Epithelial cell of proximal tubule (primary cell): ENCODE measurements at regions not wholly inside any gene's neighbourhood (a gene's known extent, or its start where the extent isn't known, plus 50 kb on each side); places are given as distances from the start of the nearest gene placed in this dataset.

Source experiments
- DNase-seq: peaks from one replicate; pipeline ENCODE4 v3.0.0-alpha.2; 2011; ENCODE audit warnings: low read depth
- H3K4me3 ChIP-seq: 2 replicates; pipeline ENCODE4 v1.5.1; 2011; ENCODE audit warnings: low read depth, mild to moderate bottlenecking, low read length
- TF ChIP-seq, protein P1 (sequence below): conservative IDR thresholded peaks from 2 replicates; pipeline ENCODE4 v1.5.1; 2012; ENCODE audit warnings: low read depth, mild to moderate bottlenecking, low read length

DNA sequence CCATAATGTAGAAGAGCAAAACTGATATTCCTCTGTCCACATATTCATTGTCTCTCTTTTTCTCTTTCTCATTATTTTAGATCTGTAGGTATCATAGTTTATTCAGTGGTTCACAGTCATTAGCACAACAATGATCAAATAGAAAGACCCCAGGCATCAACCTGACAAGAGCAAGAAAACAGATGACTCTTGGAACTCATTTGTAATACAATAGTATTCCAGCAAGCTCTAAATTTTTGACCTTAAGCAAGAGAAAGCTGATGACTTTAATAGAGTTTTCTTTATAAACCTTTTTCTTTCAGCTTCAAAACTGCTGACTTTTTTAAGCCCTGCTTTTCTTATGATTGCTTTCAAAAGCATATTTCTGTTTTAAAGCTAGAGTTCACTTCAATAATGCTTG is 507.5 kb upstream of the SORCS1 start:
- no peak for DNase-seq
- TF ChIP-seq, protein P1, sequence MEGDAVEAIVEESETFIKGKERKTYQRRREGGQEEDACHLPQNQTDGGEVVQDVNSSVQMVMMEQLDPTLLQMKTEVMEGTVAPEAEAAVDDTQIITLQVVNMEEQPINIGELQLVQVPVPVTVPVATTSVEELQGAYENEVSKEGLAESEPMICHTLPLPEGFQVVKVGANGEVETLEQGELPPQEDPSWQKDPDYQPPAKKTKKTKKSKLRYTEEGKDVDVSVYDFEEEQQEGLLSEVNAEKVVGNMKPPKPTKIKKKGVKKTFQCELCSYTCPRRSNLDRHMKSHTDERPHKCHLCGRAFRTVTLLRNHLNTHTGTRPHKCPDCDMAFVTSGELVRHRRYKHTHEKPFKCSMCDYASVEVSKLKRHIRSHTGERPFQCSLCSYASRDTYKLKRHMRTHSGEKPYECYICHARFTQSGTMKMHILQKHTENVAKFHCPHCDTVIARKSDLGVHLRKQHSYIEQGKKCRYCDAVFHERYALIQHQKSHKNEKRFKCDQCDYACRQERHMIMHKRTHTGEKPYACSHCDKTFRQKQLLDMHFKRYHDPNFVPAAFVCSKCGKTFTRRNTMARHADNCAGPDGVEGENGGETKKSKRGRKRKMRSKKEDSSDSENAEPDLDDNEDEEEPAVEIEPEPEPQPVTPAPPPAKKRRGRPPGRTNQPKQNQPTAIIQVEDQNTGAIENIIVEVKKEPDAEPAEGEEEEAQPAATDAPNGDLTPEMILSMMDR: no peak
- no peak overlapping the region for H3K4me3 ChIP-seq

DNA sequence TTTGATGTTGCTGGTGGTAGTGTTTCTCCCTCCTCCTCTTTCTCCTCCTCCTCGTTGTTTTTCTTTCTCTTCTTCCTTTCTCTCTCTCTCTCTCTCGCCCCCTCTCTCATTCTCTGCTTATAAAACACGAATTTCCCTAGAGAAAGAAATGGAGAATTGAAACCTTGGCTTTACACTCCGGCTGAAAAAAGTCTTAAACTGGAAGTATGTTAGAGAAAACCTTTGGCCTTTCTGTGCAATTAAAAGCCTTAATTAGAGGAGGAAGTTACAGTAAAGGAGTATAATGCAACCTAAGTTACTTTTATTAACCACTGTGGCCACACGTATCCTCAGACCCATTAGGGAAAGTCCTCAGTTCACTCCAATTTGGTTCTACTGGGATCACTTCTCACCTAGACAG is 501.7 kb upstream of the SORCS1 start:
- TF ChIP-seq, protein P1: no peak
- DNase-seq: no peak
- H3K4me3 ChIP-seq: no peak overlapping the region

GRCh38 chr10:107665459-107665858 is 501.0 kb upstream of the SORCS1 start:
- TF ChIP-seq, protein P1: no peak
- no peak overlapping the region for H3K4me3 ChIP-seq
- DNase-seq: no peak

- DNase-seq: peak; percentile 12
- H3K4me3 ChIP-seq: no peak overlapping the region
- TF ChIP-seq, protein P1: no peak
Measured at GRCh38 chr10:107657851-107658250, 493.3 kb upstream of the SORCS1 start.

DNA sequence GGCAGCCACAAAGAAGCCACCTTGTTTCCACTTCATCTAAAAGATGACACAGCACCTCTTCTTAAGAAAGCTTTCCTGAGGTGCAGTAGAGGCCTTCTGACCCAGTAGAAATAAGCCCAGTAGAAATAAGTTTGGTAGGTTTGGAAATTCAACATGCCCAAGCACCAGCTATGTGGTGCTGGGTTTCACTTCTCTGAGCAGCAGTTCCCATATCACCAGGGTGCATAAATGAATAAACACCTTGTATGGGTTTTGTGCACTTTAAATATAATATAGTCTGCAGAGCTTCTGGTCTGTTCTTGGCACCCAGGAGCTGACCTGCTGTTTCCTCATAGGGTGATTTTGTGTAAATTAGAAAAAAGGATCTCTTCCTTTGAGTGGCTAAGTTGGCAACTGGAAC is 492.4 kb upstream of the SORCS1 start:
- DNase-seq: no peak
- TF ChIP-seq, protein P1: no peak
- no peak overlapping the region for H3K4me3 ChIP-seq

DNA sequence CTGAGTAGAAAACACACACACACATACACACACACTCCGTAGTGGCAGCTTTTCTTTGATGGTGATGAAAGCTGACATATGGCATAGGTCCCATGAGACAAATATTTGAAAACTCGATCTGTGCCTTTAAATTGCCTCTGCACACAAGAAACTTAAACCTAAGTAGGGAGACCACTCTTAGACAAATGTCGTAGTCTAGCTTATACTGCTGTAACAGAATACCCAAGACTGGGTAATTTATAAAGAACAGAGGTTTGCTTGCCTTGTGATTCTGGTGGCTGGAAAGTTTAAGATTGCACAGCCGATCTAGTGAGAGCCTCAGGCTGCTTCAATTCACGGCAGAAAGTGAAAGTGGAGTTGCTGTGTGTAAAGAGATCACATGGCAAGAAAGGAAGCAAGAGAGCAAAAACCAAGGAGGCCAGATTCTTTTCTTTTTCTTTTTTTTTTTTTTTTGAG is 489.4 kb upstream of the SORCS1 start:
- DNase-seq: peak; percentile 32
- TF ChIP-seq, protein P1: no peak
- H3K4me3 ChIP-seq: peak overlapping the region; percentile 47

DNA sequence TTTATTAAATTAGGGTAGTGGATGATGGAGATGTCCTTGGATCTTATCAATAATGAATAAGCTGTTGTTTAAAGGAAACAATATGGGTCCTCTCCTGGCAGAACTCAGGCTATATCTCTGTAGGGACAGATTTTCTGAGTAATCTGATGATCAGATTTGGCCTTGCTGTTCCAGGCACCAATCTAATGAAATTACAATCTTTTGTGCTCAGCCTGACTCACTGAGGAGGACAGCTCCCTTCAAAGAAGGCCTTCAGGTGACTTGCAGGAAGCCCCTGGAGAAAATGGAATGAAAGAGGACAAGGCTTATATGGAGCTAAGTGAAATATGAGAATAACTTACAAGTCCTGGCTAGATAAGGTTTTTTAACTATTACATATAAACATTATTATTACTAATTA is 486.4 kb upstream of the SORCS1 start:
- H3K4me3 ChIP-seq: no peak overlapping the region
- no peak for DNase-seq
- TF ChIP-seq, protein P1: no peak
